GM20000 (cell line): ENCODE measurements at regions not wholly inside any gene's neighbourhood (a gene's known extent, or its start where the extent isn't known, plus 50 kb on each side); places are given as distances from the start of the nearest gene placed in this dataset.

ENCODE experiments used
- DNase-seq: peaks from one replicate; pipeline ENCODE4 v3.0.0; 2012; ENCODE audit warnings: low spot score
- CTCF ChIP-seq: IDR thresholded peaks from 2 replicates; pipeline ENCODE4 v1.5.1; 2012; ENCODE audit warnings: mild to moderate bottlenecking, control low read depth; ENCODE audit errors: extremely low read depth, missing control alignments

GRCh38 chr3:5270666-5271371, 83.3 kb downstream of the EDEM1 start:
- DNase-seq, result no peak
- TF ChIP-seq CTCF, result no peak

GRCh38 chr3:5271372-5271683, 83.8 kb downstream of the EDEM1 start:
- no peak for TF ChIP-seq CTCF
- DNase-seq, result no peak

GRCh38 chr3:5272387-5272786, 84.9 kb downstream of the EDEM1 start:
- DNase-seq, result no peak
- TF ChIP-seq CTCF, result no peak

GRCh38 chr3:5274091-5274490, 86.6 kb downstream of the EDEM1 start:
- DNase-seq, result no peak

GRCh38 chr3:5275529-5275928, 88.0 kb downstream of the EDEM1 start:
- DNase-seq, result no peak
- TF ChIP-seq CTCF, result no peak

More at GRCh38 chr3:5274091-5274490, 86.6 kb downstream of the EDEM1 start:
- TF ChIP-seq CTCF, result no peak

- DNase-seq, result no peak
- TF ChIP-seq CTCF, result no peak
Measured at GRCh38 chr3:5276934-5277333, 89.4 kb downstream of the EDEM1 start.

GRCh38 chr3:5277612-5278236, 90.2 kb downstream of the EDEM1 start:
- TF ChIP-seq CTCF, result no peak
- DNase-seq, result no peak
